ENCODE measurements at regions not wholly inside any gene's neighbourhood (a gene's known extent, or its start where the extent isn't known, plus 50 kb on each side); places are given as distances from the start of the nearest gene placed in this dataset.

- H3K4me3 ChIP-seq (ENCODE audit: low read depth, low read length), result no peak overlapping the region
- TF ChIP-seq CTCF (IDR thresholded peaks at IDR 0.05; ENCODE audit: insufficient read depth, low read length, missing control alignments), result no peak
- no peak for DNase-seq (ENCODE audit: low read depth, low spot score)
- CTCF ChIA-PET, result interaction anchor here (1.3 kb wide), 1 partner anchor 328 kb away, joined by 3 read pairs; no protein-coding TSS in a partner anchor
- POLR2A ChIA-PET, result no interaction called here
Observed at GRCh38 chr7:124482229-124482628, 283.4 kb downstream of the GPR37 start.

GRCh38 chr7:124480821-124481290, 284.7 kb downstream of the GPR37 start:
- ChIA-PET POLR2A (no interaction called here), CTCF (no interaction called here)

GRCh38 chr7:124480036-124480820, 285.4 kb downstream of the GPR37 start:
- POLR2A ChIA-PET, result no interaction called here
- DNase-seq (ENCODE audit: low read depth, low spot score), result no peak
- no peak overlapping the region for H3K4me3 ChIP-seq (ENCODE audit: low read depth, low read length)
- no peak for TF ChIP-seq CTCF (IDR thresholded peaks at IDR 0.05; ENCODE audit: insufficient read depth, low read length, missing control alignments)
- CTCF ChIA-PET, result no interaction called here

More at GRCh38 chr7:124480821-124481290, 284.7 kb downstream of the GPR37 start:
- no peak overlapping the region for H3K4me3 ChIP-seq (ENCODE audit: low read depth, low read length)
- DNase-seq (ENCODE audit: low read depth, low spot score), result no peak
- TF ChIP-seq CTCF (IDR thresholded peaks at IDR 0.05; ENCODE audit: insufficient read depth, low read length, missing control alignments), result no peak

- POLR2A ChIA-PET, result no interaction called here
- CTCF ChIA-PET, result no interaction called here
Observed at GRCh38 chr7:124462249-124462648, 303.3 kb downstream of the GPR37 start.

GRCh38 chr7:124460555-124460954, 305.0 kb downstream of the GPR37 start:
- ChIA-PET CTCF (no interaction called here), POLR2A (no interaction called here)
- no peak for DNase-seq (ENCODE audit: low read depth, low spot score)
- H3K4me3 ChIP-seq (ENCODE audit: low read depth, low read length), result no peak overlapping the region
- TF ChIP-seq CTCF (IDR thresholded peaks at IDR 0.05; ENCODE audit: insufficient read depth, low read length, missing control alignments), result no peak

More at GRCh38 chr7:124462249-124462648, 303.3 kb downstream of the GPR37 start:
- peak; percentile 69 for DNase-seq (ENCODE audit: low read depth, low spot score)
- H3K4me3 ChIP-seq (ENCODE audit: low read depth, low read length), result no peak overlapping the region
- TF ChIP-seq CTCF (IDR thresholded peaks at IDR 0.05; ENCODE audit: insufficient read depth, low read length, missing control alignments), result no peak

GRCh38 chr7:124460056-124460450, 305.5 kb downstream of the GPR37 start:
- no peak for TF ChIP-seq CTCF (IDR thresholded peaks at IDR 0.05; ENCODE audit: insufficient read depth, low read length, missing control alignments)
- DNase-seq (ENCODE audit: low read depth, low spot score), result no peak
- no peak overlapping the region for H3K4me3 ChIP-seq (ENCODE audit: low read depth, low read length)
- ChIA-PET CTCF (no interaction called here), POLR2A (no interaction called here)

Data from AG04449 (cell line).